Tibial nerve (tissue), 4 donors: ENCODE measurements at regions not wholly inside any gene's neighbourhood (a gene's known extent, or its start where the extent isn't known, plus 50 kb on each side); places are given as distances from the start of the nearest gene placed in this dataset.

Experiments
- EP300 ChIP-seq, 2 donors: sonication (generic); formaldehyde crosslinking; IDR thresholded peaks; one replicate each; pipeline ENCODE4 v1.6.1; 2017; ENCODE audit warnings: antibody characterized with exemption in 2 of 2, mild to moderate bottlenecking in 1 of 2
- TF ChIP-seq, protein P1 (sequence below), 5 experiments: fragments of 200-600 bp in 3 of 5; fragments of 450-650 bp in 2 of 5; sonication (generic) in 3 of 5; IDR thresholded peaks; one replicate each; pipeline ENCODE4 v1.5.1; 2016 to 2019; ENCODE audit warnings: antibody characterized with exemption in 5 of 5, mild to moderate bottlenecking in 3 of 5, moderate library complexity in 2 of 5

DNA sequence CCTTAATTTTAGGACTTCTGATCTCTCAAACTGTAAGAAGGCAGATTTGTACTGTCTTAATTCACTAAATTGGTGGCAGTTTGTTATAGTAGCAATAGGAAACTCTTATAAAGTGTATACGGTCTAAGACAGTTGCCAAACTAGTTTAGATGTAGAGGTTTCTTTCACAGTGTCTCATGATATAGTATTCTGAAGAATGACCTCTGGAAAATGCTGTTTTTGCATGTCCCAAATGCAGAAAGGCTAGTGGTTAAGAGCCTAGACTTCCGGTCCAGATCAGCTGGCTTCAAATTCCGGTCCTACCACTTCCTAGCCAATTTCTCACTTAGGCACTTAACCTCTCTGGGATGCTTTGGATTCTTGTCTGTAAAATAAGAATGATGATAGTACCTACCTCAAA is 538.5 kb downstream of the CENPC start:
- TF ChIP-seq, protein P1, sequence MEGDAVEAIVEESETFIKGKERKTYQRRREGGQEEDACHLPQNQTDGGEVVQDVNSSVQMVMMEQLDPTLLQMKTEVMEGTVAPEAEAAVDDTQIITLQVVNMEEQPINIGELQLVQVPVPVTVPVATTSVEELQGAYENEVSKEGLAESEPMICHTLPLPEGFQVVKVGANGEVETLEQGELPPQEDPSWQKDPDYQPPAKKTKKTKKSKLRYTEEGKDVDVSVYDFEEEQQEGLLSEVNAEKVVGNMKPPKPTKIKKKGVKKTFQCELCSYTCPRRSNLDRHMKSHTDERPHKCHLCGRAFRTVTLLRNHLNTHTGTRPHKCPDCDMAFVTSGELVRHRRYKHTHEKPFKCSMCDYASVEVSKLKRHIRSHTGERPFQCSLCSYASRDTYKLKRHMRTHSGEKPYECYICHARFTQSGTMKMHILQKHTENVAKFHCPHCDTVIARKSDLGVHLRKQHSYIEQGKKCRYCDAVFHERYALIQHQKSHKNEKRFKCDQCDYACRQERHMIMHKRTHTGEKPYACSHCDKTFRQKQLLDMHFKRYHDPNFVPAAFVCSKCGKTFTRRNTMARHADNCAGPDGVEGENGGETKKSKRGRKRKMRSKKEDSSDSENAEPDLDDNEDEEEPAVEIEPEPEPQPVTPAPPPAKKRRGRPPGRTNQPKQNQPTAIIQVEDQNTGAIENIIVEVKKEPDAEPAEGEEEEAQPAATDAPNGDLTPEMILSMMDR (IDR thresholded peaks at IDR 0.05): no peak
- TF ChIP-seq EP300 (IDR thresholded peaks at IDR 0.05): no peak
